ENCODE measurements at regions not wholly inside any gene's neighbourhood (a gene's known extent, or its start where the extent isn't known, plus 50 kb on each side); places are given as distances from the start of the nearest gene placed in this dataset.
"Not testable (repeated sequence)": the region's sequence is repeated elsewhere in the genome, so short reads cannot be mapped to it uniquely, and the experiment has no call there.

DNA sequence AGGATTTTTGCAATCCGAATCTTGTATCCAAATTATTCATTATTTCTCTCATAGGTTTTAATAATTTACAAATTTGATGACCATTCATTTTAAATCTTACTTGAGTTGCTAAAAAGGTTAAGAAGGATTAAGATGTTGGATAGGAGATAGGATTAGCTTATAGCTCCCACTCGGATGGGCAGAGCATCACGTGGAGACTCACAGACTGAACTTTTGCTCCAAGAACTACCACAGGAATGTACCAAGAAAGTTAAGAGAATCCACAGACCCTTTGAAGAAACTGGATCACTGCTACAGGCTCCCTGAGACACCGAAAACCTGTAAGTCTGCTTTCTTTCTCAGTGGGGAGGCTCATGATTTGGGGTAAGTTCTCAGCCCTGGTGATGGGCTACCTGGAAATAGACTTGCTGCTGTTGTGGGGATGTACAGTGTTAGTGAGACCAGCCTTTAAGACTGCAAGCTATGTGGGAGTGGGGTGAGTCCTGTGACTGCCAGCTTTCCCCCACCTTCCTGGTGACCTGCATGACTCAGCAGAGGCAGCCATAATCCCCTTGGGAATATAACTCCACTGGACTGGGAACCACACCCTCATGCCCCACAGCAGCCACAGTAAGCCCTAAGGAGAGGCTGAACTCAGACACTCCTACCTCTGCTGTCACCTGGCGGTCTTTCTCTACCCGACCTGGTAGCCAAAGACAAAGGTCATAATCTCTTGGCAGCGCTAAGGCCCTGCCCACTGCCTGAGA, 1458.0 kb downstream of the OLFM4 start:
- no peak overlapping the region for H3K27ac Mint-ChIP-seq
- H3K4me3 Mint-ChIP-seq = no peak overlapping the region
- H3K27me3 Mint-ChIP-seq = no peaks in the 10 kb centered on the region
- H3K36me3 Mint-ChIP-seq = no peaks in the 10 kb centered on the region
- ATAC-seq = no peak
- H3K4me1 Mint-ChIP-seq = no peaks in the 10 kb centered on the region
- H3K9me3 Mint-ChIP-seq = peaks cover 3% of the 10 kb centered on the region

DNA sequence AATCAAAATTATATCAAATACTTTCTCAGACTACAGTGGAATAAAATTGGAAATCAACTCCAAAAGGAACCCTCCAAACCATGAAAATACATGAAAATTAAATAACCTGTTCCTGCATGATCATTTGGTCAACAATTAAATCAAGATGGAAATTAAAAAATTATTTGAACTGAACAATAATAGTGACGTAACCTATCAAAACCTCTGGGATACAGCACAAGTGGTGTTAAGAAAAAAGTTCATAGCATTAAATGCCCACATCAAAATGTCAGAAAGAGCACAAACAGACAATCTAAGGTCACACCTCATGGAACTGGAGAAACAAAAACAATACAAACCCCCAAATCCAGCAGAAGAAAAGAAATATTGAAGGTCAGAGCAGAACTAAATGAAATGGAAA, 1460.7 kb downstream of the OLFM4 start:
- H3K4me1 Mint-ChIP-seq = no peaks in the 10 kb centered on the region
- H3K27me3 Mint-ChIP-seq = no peaks in the 10 kb centered on the region
- H3K4me3 Mint-ChIP-seq = no peak overlapping the region
- peaks cover 3% of the 10 kb centered on the region for H3K9me3 Mint-ChIP-seq
- no peaks in the 10 kb centered on the region for H3K36me3 Mint-ChIP-seq
- H3K27ac Mint-ChIP-seq = no peak overlapping the region
- no peak for ATAC-seq

DNA sequence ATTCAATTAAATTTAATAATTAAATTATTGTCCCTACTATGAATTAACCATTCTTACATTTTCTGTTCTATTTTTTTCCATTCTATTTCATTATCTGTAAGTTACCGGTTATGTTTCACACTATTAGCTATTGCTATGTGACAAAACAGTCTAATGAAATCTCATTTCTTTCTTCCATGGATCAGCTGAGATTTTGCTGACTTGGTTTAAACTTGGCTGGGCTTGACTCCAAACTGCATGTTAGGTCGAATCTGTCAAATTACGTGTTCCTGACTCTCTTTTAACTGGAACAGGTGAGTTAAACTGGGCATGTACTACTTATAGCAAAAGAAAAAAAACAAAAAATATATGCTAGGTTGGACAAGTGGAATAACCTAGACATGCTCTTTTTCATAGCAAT, 1464.4 kb downstream of the OLFM4 start:
- no peak for ATAC-seq
- H3K4me1 Mint-ChIP-seq = no peaks in the 10 kb centered on the region
- H3K36me3 Mint-ChIP-seq = no peaks in the 10 kb centered on the region
- H3K27ac Mint-ChIP-seq = no peak overlapping the region
- H3K9me3 Mint-ChIP-seq = peaks cover 6% of the 10 kb centered on the region
- H3K27me3 Mint-ChIP-seq = no peaks in the 10 kb centered on the region
- no peak overlapping the region for H3K4me3 Mint-ChIP-seq

DNA sequence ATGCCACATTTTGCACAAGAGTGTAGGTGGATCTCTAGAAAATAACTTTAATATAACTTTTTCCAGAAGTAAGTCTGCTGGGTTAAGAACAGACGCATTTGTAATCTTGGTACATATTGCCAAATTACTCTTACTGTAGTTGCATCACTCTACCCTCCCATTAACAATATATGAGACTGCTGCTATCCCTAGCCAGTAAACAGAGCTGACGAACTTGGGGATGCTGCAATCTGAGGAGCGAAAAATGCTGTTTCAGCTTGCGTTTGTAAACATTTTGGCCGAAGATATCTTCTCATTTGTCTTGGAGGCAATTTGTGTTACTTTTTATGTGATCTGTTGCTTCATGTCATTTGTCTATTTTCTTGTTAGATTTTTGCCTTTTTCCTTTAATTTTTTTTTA, 1482.8 kb downstream of the OLFM4 start:
- H3K4me3 Mint-ChIP-seq = no peak overlapping the region
- no peak overlapping the region for H3K27ac Mint-ChIP-seq
- H3K36me3 Mint-ChIP-seq = no peaks in the 10 kb centered on the region
- no peaks in the 10 kb centered on the region for H3K4me1 Mint-ChIP-seq
- no peak for ATAC-seq
- no peaks in the 10 kb centered on the region for H3K27me3 Mint-ChIP-seq
- no peaks in the 10 kb centered on the region for H3K9me3 Mint-ChIP-seq

DNA sequence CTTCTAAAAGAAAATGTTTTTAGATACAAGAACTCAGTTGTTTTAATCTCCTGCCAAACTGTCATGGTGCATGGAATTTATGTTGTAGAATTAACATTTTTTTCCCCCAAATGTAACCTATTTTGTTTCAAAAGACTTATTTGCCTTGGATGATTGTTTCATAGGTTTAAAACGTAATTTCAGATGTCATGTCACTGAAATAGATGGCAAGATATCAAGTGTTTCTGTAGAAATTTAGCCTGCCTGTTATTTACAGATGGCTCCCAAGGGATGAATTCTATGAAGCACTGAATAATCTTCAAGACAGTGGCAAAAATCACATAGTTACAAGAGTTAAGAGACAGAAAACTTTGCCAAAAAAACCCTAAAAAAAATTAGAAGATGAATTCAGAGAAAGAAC, 1484.6 kb downstream of the OLFM4 start:
- Mint-ChIP-seq H3K27ac (no peak overlapping the region), H3K4me3 (no peak overlapping the region)
- no peak for ATAC-seq

DNA sequence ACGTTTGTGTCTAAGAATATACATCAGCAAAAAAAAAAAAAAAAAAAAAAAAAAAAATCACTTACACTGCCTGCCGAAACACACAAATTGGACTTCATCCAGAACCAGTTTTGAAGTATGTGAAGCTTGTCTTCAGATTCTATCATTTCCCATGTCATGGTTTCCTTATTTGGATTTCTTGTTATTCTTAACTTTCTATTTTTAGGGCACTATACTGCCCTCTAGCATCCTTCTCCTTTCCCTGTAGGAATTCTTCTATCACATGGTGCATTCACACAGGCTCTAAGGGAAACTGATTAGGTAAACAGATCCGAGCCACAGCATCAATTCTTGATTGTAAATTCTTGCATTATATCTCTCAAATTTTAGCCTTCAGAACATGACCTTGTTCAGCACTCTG, 1507.5 kb downstream of the OLFM4 start:
- Mint-ChIP-seq H3K27me3 (no peaks in the 10 kb centered on the region), H3K36me3 (no peaks in the 10 kb centered on the region), H3K4me3 (no peak overlapping the region), H3K27ac (no peak overlapping the region), H3K9me3 (peaks cover 2% of the 10 kb centered on the region), H3K4me1 (no peaks in the 10 kb centered on the region)
- ATAC-seq = no peak

More for the DNA sequence above, 1484.6 kb downstream of the OLFM4 start:
- Mint-ChIP-seq H3K27me3 (no peaks in the 10 kb centered on the region), H3K4me1 (no peaks in the 10 kb centered on the region), H3K36me3 (no peaks in the 10 kb centered on the region), H3K9me3 (no peaks in the 10 kb centered on the region)

DNA sequence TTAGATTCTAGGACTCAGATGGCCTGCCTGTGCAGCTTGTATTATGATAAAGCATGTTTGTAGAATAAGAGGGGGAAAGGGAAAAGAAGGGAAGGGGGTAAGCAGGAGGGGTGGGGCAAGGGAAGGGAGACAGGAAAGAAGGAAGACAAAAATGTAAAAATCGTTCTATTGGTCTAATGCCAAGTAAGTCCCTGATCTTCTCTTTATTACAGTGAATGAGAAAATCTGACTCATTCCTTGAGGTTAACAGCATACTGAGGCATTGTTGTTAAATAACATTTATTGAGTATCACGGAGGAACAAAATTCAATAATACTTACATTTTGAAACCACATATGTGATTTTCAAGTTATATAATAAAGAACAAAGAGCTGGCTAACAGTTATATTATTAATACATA, 1534.7 kb downstream of the OLFM4 start:
- Mint-ChIP-seq H3K27ac (no peak overlapping the region), H3K36me3 (no peaks in the 10 kb centered on the region), H3K4me3 (no peak overlapping the region), H3K9me3 (no peaks in the 10 kb centered on the region), H3K4me1 (no peaks in the 10 kb centered on the region), H3K27me3 (no peaks in the 10 kb centered on the region)
- ATAC-seq = no peak

DNA sequence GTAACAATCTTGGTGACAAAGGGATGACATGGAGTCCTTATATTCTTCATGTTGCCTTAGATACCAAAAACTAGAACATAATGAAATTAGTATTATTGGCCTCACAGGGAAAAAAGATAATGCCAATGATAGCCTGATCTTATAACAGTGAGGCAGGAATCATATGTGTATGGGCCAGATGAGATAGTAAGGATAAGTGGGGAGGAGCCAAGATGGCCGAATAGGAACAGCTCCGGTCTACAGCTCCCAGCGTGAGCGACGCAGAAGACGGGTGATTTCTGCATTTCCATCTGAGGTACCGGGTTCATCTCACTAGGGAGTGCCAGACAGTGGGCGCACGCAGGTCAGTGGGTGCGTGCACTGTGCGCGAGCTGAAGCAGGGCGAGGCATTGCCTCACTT, 1543.4 kb downstream of the OLFM4 start:
- ATAC-seq, H3K27ac Mint-ChIP-seq, H3K4me3 Mint-ChIP-seq, H3K27me3 Mint-ChIP-seq, H3K36me3 Mint-ChIP-seq, H3K4me1 Mint-ChIP-seq: not testable (repeated sequence)
- H3K9me3 Mint-ChIP-seq = peaks cover 16% of the 10 kb centered on the region

DNA sequence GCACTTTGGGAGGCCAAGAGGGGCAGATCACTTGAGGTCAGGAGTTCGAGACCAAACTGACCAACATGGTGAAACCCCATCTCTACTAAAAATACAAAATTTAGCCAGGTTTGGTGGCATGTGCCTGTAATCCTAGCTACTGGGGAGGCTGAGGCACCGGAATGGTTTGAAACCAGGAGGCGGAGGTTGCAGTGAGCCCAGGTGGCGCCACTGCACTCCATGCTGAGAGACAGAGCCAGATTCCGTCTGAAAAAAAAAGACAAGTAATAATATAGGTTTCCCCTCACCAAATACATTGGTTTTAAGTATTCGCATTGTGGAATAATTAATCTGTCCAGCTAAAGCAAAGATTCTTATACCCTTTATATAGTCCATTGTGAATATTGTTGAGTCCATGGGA, 1544.6 kb downstream of the OLFM4 start:
- no peak overlapping the region for H3K4me3 Mint-ChIP-seq
- H3K4me1 Mint-ChIP-seq = no peaks in the 10 kb centered on the region
- H3K9me3 Mint-ChIP-seq = peaks cover 16% of the 10 kb centered on the region
- no peaks in the 10 kb centered on the region for H3K36me3 Mint-ChIP-seq
- ATAC-seq = no peak
- H3K27me3 Mint-ChIP-seq = no peaks in the 10 kb centered on the region
- H3K27ac Mint-ChIP-seq = no peak overlapping the region

DNA sequence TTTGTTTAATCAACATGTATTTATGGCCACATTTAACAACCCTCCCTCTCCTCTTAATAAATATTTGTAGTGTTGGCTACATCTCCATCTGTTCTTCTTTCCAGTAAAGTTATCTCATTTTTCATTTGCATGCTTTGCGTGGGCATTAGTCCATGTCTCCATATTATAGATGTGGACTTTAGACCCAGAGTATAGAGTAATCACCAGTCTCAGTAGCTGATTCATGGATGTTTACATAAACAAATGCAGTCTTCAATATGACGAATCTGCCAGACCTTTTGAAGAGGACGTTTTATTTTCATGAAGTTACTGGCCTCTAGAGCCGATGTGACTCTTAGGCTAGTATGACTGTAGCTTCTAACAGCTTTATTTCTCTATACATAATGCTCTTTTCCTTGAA, 1546.2 kb downstream of the OLFM4 start:
- Mint-ChIP-seq H3K36me3 (no peaks in the 10 kb centered on the region), H3K4me1 (no peaks in the 10 kb centered on the region), H3K9me3 (peaks cover 12% of the 10 kb centered on the region), H3K27me3 (no peaks in the 10 kb centered on the region), H3K4me3 (no peak overlapping the region), H3K27ac (no peak overlapping the region)
- ATAC-seq = no peak

DNA sequence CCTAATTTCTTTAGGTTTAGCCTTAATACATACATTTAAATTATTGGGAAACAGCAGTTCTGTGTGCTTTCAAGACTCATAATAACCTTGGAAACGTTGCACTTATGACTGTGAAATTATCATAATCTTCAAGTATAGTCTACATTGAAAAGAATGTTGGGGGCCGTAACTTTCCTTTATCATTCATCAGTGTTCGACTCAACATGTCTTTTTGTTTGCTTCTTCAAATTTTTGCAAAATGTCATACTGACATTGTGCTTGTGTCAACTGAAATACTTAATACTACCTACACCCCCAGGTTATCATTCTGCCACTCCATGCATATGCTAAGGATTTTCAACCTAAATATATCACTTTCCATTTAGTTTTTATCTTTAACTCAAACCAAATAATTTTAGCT, 1562.9 kb downstream of the OLFM4 start:
- ATAC-seq = no peak
- Mint-ChIP-seq H3K4me3 (no peak overlapping the region), H3K4me1 (no peaks in the 10 kb centered on the region), H3K36me3 (no peaks in the 10 kb centered on the region), H3K27ac (no peak overlapping the region), H3K9me3 (peaks cover 8% of the 10 kb centered on the region), H3K27me3 (no peaks in the 10 kb centered on the region)

DNA sequence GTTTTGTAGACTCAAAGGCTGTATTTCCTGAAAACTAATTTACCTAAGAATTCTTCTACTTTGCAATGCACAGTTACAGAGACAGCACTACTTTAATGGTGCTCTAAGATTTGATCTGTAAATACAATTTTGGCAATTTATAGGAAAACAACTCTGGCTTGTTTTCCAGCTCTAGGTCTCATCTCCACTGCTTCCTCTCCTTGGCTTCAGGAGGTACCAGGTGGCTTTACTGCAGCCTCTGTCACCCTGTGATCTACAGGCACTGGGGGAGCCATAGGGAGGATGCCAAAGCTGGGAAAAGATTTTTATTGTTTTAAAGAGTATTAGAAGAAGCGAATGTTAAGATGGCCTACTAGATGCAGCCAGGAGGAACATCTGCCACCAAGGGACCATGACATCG, 1563.6 kb downstream of the OLFM4 start:
- Mint-ChIP-seq H3K36me3 (no peaks in the 10 kb centered on the region), H3K9me3 (peaks cover 10% of the 10 kb centered on the region), H3K27me3 (no peaks in the 10 kb centered on the region), H3K4me3 (no peak overlapping the region), H3K27ac (no peak overlapping the region), H3K4me1 (no peaks in the 10 kb centered on the region)
- no peak for ATAC-seq

DNA sequence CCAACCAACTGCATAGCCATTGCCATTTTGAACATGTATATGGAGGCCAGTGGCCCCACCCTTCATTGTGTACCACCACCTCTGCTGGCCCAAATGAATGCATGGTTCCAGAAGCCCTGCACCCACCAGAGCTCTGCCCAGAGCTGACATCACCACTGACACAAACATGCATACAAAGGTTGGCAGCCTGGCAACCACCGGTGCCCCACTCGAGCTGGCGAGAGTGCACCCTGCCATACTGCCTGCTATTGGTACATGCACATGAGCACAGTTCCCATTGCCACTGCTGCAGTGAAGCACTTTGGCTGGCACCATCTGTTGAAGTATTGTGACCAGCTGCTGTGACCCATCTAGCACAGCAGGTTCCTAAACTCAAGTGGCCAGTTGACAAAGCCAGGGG, 1564.9 kb downstream of the OLFM4 start:
- no peaks in the 10 kb centered on the region for H3K27me3 Mint-ChIP-seq

DNA sequence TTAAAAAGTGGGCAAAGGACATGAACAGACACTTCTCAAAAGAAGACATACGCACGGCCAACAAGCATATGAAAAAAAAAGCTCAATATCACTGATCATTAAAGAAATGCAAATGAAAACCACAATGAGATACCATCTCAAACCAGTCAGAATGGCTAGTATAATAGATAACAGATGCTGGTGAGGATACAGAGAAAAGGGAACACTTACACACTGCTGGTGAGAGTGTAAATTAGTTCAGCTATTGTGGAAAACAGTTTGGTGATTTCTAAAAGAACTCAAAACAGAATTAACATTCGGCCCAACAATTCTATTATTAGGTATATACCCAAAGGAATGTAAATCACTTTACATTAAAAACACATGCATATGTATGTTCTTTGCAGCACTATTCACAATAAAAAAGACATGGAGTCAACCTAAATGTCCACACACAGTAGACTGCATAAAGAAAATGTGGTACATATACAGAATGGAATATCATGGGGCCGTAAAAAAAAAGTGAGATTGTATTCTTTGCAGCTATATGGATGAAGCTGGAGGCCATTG, 1569.0 kb downstream of the OLFM4 start:
- Mint-ChIP-seq H3K4me3 (no peak overlapping the region), H3K27ac (no peak overlapping the region), H3K9me3 (peaks cover 13% of the 10 kb centered on the region), H3K36me3 (no peaks in the 10 kb centered on the region), H3K4me1 (no peaks in the 10 kb centered on the region), H3K27me3 (no peaks in the 10 kb centered on the region)
- ATAC-seq = no peak

More for the DNA sequence above, 1564.9 kb downstream of the OLFM4 start:
- no peak overlapping the region for H3K4me3 Mint-ChIP-seq
- H3K27ac Mint-ChIP-seq = no peak overlapping the region
- peaks cover 11% of the 10 kb centered on the region for H3K9me3 Mint-ChIP-seq
- ATAC-seq = no peak
- H3K36me3 Mint-ChIP-seq = no peaks in the 10 kb centered on the region
- H3K4me1 Mint-ChIP-seq = no peaks in the 10 kb centered on the region

DNA sequence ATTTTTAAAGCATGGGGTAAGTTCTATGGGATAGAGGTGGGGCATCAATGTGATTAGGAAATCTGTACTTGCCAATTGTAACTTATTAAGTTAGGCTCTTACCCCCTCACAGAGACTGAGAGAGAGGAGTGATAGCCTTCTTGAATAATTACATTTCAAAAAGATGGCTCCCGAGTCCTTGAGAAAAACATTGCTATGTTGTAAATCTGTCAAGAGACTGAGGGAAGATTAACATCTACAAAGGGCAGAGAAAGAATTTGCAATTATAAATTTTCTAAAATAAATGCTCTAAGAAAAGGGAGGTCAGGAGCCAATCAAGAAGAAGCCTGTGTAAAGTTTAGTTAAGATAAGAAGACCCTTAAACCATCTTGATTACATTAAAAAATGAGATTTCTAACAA, 1570.8 kb downstream of the OLFM4 start:
- ATAC-seq = no peak
- Mint-ChIP-seq H3K4me1 (no peaks in the 10 kb centered on the region), H3K4me3 (no peak overlapping the region), H3K9me3 (peaks cover 19% of the 10 kb centered on the region), H3K27ac (no peak overlapping the region), H3K36me3 (no peaks in the 10 kb centered on the region), H3K27me3 (no peaks in the 10 kb centered on the region)

DNA sequence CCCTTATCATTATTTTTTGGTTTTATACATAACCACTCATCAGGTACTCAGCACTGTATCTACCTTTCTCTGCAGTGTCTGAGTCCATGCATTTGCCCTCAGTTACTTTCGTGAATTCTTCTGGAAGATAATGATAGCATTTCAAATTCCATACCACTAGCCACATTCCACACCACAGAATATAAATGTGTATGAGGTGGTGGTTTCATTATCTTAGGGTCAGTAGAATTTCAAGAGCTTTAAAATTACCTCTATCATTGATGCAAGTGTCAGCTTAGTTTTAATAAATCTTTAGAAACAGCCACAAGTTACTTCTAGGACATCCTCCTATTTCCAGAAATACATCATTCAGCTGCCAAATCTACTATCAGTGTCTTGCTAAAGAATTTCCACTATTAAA, 1578.3 kb downstream of the OLFM4 start:
- H3K9me3 Mint-ChIP-seq = peaks cover 14% of the 10 kb centered on the region
- no peak overlapping the region for H3K27ac Mint-ChIP-seq
- no peaks in the 10 kb centered on the region for H3K4me1 Mint-ChIP-seq
- H3K4me3 Mint-ChIP-seq = no peak overlapping the region
- no peaks in the 10 kb centered on the region for H3K27me3 Mint-ChIP-seq
- H3K36me3 Mint-ChIP-seq = no peaks in the 10 kb centered on the region
- no peak for ATAC-seq
